AG09319 (cell line): ENCODE measurements at regions not wholly inside any gene's neighbourhood (a gene's known extent, or its start where the extent isn't known, plus 50 kb on each side); places are given as distances from the start of the nearest gene placed in this dataset.

ENCODE experiments used
- DNase-seq: peaks from one replicate; pipeline ENCODE4 v3.0.0-alpha.2; 2010; ENCODE audit warnings: low read depth; ENCODE audit errors: extremely low read depth
- TF ChIP-seq, protein P1 (sequence below): IDR thresholded peaks from 2 replicates; pipeline ENCODE4 v1.5.1; 2011; ENCODE audit warnings: low read depth, mild to moderate bottlenecking, inconsistent platforms, low read length, moderate library complexity

DNA sequence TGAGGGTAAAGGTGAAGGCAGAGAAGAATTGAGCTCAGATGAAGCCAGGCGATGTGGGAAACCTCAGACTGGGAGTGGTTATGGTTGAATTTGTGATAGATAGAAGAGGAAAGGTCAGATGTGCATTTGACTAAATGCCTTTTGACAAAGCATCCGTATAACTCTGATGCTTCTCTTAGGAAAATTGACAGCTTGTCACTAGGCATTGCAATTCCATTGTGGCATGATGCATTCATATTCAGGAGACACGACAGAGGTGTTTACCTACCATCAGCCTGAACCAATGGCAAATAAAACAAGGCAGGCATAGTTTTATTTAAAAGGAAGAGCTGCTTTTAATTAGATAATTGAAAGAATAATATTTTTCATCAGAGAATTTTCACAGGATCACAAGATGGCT is 325.1 kb upstream of the IGFBP7 start:
- TF ChIP-seq, protein P1, sequence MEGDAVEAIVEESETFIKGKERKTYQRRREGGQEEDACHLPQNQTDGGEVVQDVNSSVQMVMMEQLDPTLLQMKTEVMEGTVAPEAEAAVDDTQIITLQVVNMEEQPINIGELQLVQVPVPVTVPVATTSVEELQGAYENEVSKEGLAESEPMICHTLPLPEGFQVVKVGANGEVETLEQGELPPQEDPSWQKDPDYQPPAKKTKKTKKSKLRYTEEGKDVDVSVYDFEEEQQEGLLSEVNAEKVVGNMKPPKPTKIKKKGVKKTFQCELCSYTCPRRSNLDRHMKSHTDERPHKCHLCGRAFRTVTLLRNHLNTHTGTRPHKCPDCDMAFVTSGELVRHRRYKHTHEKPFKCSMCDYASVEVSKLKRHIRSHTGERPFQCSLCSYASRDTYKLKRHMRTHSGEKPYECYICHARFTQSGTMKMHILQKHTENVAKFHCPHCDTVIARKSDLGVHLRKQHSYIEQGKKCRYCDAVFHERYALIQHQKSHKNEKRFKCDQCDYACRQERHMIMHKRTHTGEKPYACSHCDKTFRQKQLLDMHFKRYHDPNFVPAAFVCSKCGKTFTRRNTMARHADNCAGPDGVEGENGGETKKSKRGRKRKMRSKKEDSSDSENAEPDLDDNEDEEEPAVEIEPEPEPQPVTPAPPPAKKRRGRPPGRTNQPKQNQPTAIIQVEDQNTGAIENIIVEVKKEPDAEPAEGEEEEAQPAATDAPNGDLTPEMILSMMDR: no peak
- DNase-seq: no peak

DNA sequence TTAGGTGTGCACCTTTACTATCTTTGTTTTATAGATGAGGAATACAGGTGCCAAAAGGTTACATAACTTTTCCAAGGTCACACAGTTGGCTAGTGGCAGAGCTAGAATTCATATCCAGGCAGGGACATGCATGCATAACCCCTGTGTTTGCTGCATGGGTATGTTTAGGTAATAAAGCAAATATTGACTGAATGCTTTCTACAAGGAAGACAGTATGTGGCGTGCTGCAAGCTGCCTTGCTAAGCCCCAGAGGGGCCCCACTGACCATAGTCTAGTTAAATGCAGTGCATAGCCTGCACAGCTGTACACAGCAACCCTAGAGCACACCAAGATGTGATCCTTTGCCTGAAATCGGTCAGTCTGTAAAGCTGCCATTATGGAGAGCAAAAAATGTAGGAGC is 320.5 kb upstream of the IGFBP7 start:
- TF ChIP-seq, protein P1: no peak
- DNase-seq: no peak

DNA sequence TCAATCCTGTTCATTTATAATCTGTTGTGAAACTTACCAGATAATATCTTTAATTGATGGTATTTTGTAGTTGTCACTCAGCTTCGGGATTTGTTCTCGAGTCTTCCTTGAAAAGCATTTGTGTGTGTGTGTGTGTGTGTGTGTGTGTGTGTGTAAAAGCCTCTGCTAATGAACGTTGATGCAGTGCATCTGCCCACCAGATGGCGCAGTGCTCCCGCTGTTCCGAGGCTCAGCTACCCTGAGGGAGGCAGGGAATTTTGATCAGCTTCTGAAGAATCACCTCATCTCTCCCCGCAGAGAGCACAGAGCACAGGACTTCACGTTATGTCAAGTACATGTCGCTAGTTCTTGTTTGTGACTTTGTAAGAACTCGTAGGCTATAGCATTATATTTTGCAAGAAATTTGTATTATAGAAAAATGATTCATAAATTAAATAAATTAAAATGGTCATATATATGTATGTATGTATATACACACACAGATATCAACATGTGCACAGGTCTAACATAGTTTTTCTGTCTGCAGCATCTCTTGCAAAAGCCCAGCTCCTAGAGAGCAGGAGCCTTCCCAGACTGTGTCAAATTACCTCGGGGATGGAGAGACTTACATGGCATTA is 316.7 kb upstream of the IGFBP7 start:
- TF ChIP-seq, protein P1: peak; percentile 69
- DNase-seq: peak; percentile 16

DNA sequence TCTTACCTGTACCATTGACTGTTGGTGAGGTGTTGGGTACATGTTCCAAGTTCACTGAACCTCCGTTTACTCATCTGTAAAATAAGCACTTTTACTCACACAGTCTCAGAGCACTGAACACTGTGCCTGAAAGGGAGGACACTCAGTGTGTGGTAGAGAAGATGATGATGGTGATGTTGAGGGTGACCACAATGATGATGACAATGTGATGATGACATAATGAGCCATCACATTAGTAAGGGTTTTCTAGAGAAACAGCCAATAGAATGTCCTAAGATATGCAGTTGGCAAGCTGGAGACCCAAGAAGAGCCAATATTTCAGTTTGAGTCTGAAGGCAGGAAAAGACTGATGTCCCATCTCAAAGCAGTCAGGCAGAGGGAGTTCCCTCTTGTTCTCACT is 315.4 kb upstream of the IGFBP7 start:
- TF ChIP-seq, protein P1: no peak
- DNase-seq: no peak

DNA sequence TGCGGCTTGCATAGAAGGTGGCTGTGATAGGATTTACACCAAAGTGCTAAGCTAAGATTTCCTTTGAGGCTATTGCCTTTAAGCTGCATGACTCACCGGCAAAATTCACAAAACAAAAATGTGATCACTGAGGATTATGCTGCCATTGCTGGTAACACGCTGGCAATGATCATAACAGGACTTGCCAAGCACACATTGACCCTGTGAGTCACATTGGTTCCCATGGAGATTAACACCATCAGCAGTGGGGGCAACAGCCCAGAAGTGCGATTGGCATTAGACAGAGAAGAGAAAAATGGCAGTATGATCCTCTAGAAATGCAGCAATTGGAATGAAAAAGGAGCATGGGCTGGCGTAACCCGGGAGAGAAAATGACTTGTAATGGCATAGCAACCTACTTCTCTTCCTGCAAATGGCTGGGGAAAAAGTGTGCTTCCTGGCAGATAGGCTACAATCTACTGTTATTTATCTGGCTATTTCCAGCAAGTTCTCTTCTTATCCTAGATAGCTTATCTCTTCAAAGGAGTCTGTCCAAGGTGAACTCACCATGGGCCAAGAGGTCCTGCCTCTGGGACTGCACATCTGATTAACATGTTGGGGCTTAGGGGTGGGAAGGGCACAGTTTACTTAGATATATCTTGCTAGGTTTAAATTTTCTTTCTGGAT is 314.2 kb upstream of the IGFBP7 start:
- DNase-seq: peak; percentile 10
- TF ChIP-seq, protein P1: no peak

DNA sequence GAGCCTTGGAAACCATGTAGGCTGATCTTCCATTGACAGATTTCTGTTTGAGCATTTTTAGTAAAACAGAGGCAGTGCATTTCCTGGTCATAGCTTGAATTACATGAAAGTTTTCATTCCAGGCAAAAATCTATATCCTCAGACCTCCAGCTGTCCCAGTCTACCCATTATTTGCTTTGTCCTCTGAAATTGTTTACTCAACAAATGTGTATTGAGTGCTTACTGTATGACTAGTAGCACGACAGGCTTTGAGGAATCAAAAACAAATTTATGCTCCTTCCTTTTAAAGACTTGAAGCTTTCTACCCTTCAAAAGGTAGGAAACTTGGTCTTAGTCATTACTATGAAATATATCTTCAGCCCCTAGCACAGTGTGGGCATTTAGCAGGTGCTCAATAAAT is 307.9 kb upstream of the IGFBP7 start:
- no peak for DNase-seq

DNA sequence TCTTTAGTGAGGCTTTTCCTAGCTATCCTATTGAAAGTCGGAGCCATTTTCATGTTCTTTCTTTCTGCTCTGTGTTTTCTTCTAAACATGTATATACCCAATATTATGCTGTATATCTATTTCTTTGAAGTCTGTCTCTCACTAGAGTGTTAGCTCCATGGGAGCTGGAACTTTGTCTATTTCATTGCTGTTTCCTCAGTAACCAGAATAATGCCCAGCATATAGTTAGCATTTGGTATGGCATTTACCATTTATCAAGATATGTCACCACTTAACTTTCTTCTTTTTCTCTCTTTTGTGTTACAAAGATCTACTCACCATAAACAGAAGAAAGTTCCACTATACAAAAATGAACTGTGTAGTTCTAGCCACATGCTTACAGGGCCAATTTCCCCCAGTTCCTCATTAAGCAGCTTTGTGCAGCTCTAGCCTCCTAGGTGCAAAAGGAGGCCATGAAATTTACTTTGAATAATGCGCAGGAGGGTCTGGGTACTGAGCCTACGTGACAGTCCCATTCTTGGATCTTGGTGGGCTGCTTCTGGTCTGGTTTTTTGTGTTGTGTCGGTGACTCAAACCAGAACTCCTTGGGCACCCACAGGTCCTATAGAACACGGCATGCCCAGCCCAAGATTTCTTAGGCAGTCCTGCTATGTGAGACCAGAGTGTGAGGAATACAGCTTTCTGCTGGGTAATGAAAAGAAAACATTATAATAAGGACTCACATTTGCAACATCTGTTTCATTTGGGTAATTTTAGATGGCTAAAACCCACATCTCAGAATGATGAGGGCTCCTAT is 302.3 kb upstream of the IGFBP7 start:
- TF ChIP-seq, protein P1: no peak
- no peak for DNase-seq

More for the DNA sequence above, 307.9 kb upstream of the IGFBP7 start:
- TF ChIP-seq, protein P1: no peak
